HepG2 (cell line): ENCODE measurements at regions not wholly inside any gene's neighbourhood (a gene's known extent, or its start where the extent isn't known, plus 50 kb on each side); places are given as distances from the start of the nearest gene placed in this dataset.

ENCODE experiments used
- ATF2 ChIP-seq: sonication (generic); formaldehyde crosslinking; IDR thresholded peaks from 2 replicates; pipeline ENCODE4 v1.4.0; 2020; ENCODE audit warnings: missing genetic modification reagents
- CCAR2 ChIP-seq: fragments of 200-400 bp; formaldehyde crosslinking; optimal IDR thresholded peaks from 2 replicates; pipeline ENCODE3; 2018; ENCODE audit warnings: low read depth, mild to moderate bottlenecking, low read length, moderate library complexity
- CTCF ChIP-seq: sonication (generic); formaldehyde crosslinking; IDR thresholded peaks from 2 replicates; pipeline ENCODE4 v1.5.0; 2020; ENCODE audit warnings: mild to moderate bottlenecking, missing genetic modification reagents, moderate library complexity
- KDM5B ChIP-seq: sonication (generic); formaldehyde crosslinking; IDR thresholded peaks from 2 replicates; pipeline ENCODE4 v1.4.0; 2020; ENCODE audit warnings: missing genetic modification reagents, mild to moderate bottlenecking, borderline replicate concordance
- NFRKB ChIP-seq: fragments of 450-650 bp; IDR thresholded peaks from 2 replicates; pipeline ENCODE4 v1.6.1; 2017
- PRPF4 ChIP-seq: fragments of 200-400 bp; formaldehyde crosslinking; IDR thresholded peaks from 2 replicates; pipeline ENCODE4 v1.6.1; 2016; ENCODE audit warnings: low read length, low read depth; ENCODE audit not compliant: poor library complexity, severe bottlenecking
- RAD51 ChIP-seq: fragments of 450-650 bp; IDR thresholded peaks from 2 replicates; pipeline ENCODE4 v1.6.1; 2016; ENCODE audit warnings: borderline replicate concordance
- SP2 ChIP-seq: sonication (generic); formaldehyde crosslinking; IDR thresholded peaks from 2 replicates; pipeline ENCODE4 v1.5.1; 2020; ENCODE audit warnings: mild to moderate bottlenecking, missing genetic modification reagents
- ZFP36 ChIP-seq: fragments of 150-350 bp; IDR thresholded peaks from 2 replicates; pipeline ENCODE4 v1.6.1; 2018; ENCODE audit warnings: borderline replicate concordance, low read length, low read depth; ENCODE audit not compliant: partially characterized antibody
- ZNF143 ChIP-seq: sonication (generic); formaldehyde crosslinking; IDR thresholded peaks from 2 replicates; pipeline ENCODE4 v1.4.0; 2020; ENCODE audit warnings: missing genetic modification reagents
- ZNF354B ChIP-seq: sonication (generic); formaldehyde crosslinking; IDR thresholded peaks from 2 replicates; pipeline ENCODE4 v1.8.0; 2022; ENCODE audit warnings: mild to moderate bottlenecking, missing genetic modification reagents
- ZNF503 ChIP-seq: sonication (generic); formaldehyde crosslinking; IDR thresholded peaks from 2 replicates; pipeline ENCODE4 v1.4.0; 2020; ENCODE audit warnings: missing genetic modification reagents
- ZNF891 ChIP-seq: sonication (generic); formaldehyde crosslinking; IDR thresholded peaks from 2 replicates; pipeline ENCODE4 v1.5.0; 2020; ENCODE audit warnings: mild to moderate bottlenecking, missing genetic modification reagents

GRCh38 chr7:35970458-35970857 is 169.6 kb downstream of the SEPTIN7 start:
- no peak for TF ChIP-seq ZNF503 (CRISPR knock-in tag)
- no peak for TF ChIP-seq PRPF4
- no peak for TF ChIP-seq CTCF
- TF ChIP-seq SP2: no peak
- TF ChIP-seq ZFP36: no peak
- no peak for TF ChIP-seq ZNF143 (CRISPR knock-in tag)
- TF ChIP-seq CCAR2: no peak
- no peak for TF ChIP-seq RAD51
- TF ChIP-seq ZNF891: no peak
- TF ChIP-seq ATF2 (CRISPR knock-in tag): no peak
- no peak for TF ChIP-seq NFRKB
- TF ChIP-seq ZNF354B (CRISPR knock-in tag): no peak
- no peak for TF ChIP-seq KDM5B (CRISPR knock-in tag)
